Thyroid gland (tissue), 4 donors: ENCODE measurements at regions not wholly inside any gene's neighbourhood (a gene's known extent, or its start where the extent isn't known, plus 50 kb on each side); places are given as distances from the start of the nearest gene placed in this dataset.
"Not testable (repeated sequence)": the region's sequence is repeated elsewhere in the genome, so short reads cannot be mapped to it uniquely, and the experiment has no call there.

Experiments used
- POLR2A ChIP-seq, 2 donors: fragments of 450-650 bp; IDR thresholded peaks; one replicate each; pipeline ENCODE4 v1.6.1; 2017; ENCODE audit warnings: antibody characterized with exemption in 2 of 2, mild to moderate bottlenecking in 2 of 2, moderate library complexity in 1 of 2
- TF ChIP-seq, protein P1 (sequence below), 6 experiments: fragments of 200-600 bp in 3 of 6; fragments of 450-650 bp in 3 of 6; sonication (generic) in 3 of 6; IDR thresholded peaks; one replicate each; pipeline ENCODE4 v1.5.1; 2016 to 2019; ENCODE audit warnings: antibody characterized with exemption in 6 of 6, mild to moderate bottlenecking in 2 of 6, inconsistent platforms in 1 of 6, moderate library complexity in 1 of 6

DNA sequence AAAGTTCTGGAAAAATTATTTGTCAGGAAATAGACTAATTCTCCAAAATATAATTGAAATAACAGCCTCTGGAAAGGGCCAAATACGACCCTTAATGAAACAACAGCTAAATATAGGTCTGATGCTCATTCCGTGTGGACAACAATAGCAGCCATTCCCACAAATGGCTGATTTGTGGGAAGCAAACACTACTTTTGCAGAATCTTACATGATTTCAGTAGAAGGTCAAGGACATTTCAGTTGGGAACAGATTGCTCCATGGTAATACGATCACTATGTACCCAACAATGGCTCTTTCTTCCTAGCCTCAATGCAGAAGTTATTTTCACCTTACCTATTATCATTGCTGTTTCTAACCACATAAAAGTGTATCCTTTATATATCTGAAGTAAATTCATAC, 1859.9 kb downstream of the FOXD4L5 start:
- TF ChIP-seq, protein P1, sequence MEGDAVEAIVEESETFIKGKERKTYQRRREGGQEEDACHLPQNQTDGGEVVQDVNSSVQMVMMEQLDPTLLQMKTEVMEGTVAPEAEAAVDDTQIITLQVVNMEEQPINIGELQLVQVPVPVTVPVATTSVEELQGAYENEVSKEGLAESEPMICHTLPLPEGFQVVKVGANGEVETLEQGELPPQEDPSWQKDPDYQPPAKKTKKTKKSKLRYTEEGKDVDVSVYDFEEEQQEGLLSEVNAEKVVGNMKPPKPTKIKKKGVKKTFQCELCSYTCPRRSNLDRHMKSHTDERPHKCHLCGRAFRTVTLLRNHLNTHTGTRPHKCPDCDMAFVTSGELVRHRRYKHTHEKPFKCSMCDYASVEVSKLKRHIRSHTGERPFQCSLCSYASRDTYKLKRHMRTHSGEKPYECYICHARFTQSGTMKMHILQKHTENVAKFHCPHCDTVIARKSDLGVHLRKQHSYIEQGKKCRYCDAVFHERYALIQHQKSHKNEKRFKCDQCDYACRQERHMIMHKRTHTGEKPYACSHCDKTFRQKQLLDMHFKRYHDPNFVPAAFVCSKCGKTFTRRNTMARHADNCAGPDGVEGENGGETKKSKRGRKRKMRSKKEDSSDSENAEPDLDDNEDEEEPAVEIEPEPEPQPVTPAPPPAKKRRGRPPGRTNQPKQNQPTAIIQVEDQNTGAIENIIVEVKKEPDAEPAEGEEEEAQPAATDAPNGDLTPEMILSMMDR (IDR thresholded peaks at IDR 0.05), result not testable (repeated sequence)
- not testable (repeated sequence) for TF ChIP-seq POLR2A (IDR thresholded peaks at IDR 0.05)
